ENCODE measurements at regions not wholly inside any gene's neighbourhood (a gene's known extent, or its start where the extent isn't known, plus 50 kb on each side); places are given as distances from the start of the nearest gene placed in this dataset.
A peak's percentile ranks its signal among the peaks of the same experiment; 100 is the strongest.

- POLR2A ChIA-PET: no interaction called here
- H3K4me3 ChIP-seq (ENCODE audit: low read length): no peak overlapping the region
- no peak for TF ChIP-seq CTCF (IDR thresholded peaks at IDR 0.05)
- DNase-seq (no peak), ATAC-seq (ENCODE audit: poor library complexity) (no peak)
- Mint-ChIP-seq H3K4me3 (no peak overlapping the region), H3K36me3 (ENCODE audit: low read depth) (no peaks in the 10 kb centered on the region), H3K27me3 (no peaks in the 10 kb centered on the region), H3K4me1 (ENCODE audit: low read depth) (peaks cover 5% of the 10 kb centered on the region), H3K9me3 (peaks cover 5% of the 10 kb centered on the region), H3K27ac (no peak overlapping the region)
- CTCF ChIA-PET: interaction anchor here (0.6 to 1.0 kb wide), 2 partner anchors 11 to 279 kb away, joined by 3 read pairs; no protein-coding TSS in a partner anchor
- peaks cover 5% of the 10 kb centered on the region for H3K4me1 ChIP-seq (ENCODE audit: insufficient read depth, low read length)
- intact Hi-C loops (cut with DNase I, micrococcal nuclease): no loop called here
- H3K9me3 ChIP-seq (ENCODE audit: control insufficient read depth in 1 of 2, insufficient read depth in 1 of 2, low read length in 2 of 2): peaks cover 0 to 12% of the 10 kb centered on the region in 2 experiments
- no peaks in the 10 kb centered on the region for H3K36me3 ChIP-seq (ENCODE audit: insufficient read depth, low read length)
- H3K27me3 ChIP-seq (ENCODE audit: control insufficient read depth in 1 of 2, insufficient read depth in 2 of 2, low read length in 2 of 2): no peaks in the 10 kb centered on the region
- no peak overlapping the region for H3K27ac ChIP-seq (ENCODE audit: low read depth in 1 of 2, low read length in 2 of 2)
These were observed 75.8 kb upstream of the FRY start for GRCh38 chr13:31955741-31956140.

GRCh38 chr13:31956980-31957644 lies 74.5 kb upstream of the FRY start:
- no peak for ATAC-seq (ENCODE audit: poor library complexity)
- CTCF ChIA-PET: interaction anchor here (1.0 kb wide), 1 partner anchor 18 kb away, joined by 3 read pairs; no protein-coding TSS in a partner anchor

GRCh38 chr13:31957772-31958171 lies 73.8 kb upstream of the FRY start:
- intact Hi-C loops (cut with DNase I, micrococcal nuclease): no loop called here
- Mint-ChIP-seq H3K9me3 (peaks cover 5% of the 10 kb centered on the region), H3K27ac (no peak overlapping the region), H3K4me3 (no peak overlapping the region), H3K27me3 (no peaks in the 10 kb centered on the region), H3K4me1 (ENCODE audit: low read depth) (no peaks in the 10 kb centered on the region), H3K36me3 (ENCODE audit: low read depth) (no peaks in the 10 kb centered on the region)
- H3K36me3 ChIP-seq (ENCODE audit: insufficient read depth, low read length): no peaks in the 10 kb centered on the region
- H3K27me3 ChIP-seq (ENCODE audit: control insufficient read depth in 1 of 2, insufficient read depth in 2 of 2, low read length in 2 of 2): no peaks in the 10 kb centered on the region
- peaks cover 0 to 7% of the 10 kb centered on the region in 2 experiments for H3K9me3 ChIP-seq (ENCODE audit: control insufficient read depth in 1 of 2, insufficient read depth in 1 of 2, low read length in 2 of 2)
- TF ChIP-seq CTCF (IDR thresholded peaks at IDR 0.05): no peak
- ATAC-seq (ENCODE audit: poor library complexity) (no peak), DNase-seq (peak in 2 of 14 experiments; percentile 21 to 34)
- ChIA-PET POLR2A (no interaction called here), CTCF (no interaction called here)
- H3K27ac ChIP-seq (ENCODE audit: low read depth in 1 of 2, low read length in 2 of 2): no peak overlapping the region
- no peak overlapping the region for H3K4me3 ChIP-seq (ENCODE audit: low read length)
- H3K4me1 ChIP-seq (ENCODE audit: insufficient read depth, low read length): no peaks in the 10 kb centered on the region

More at GRCh38 chr13:31956980-31957644, 74.5 kb upstream of the FRY start:
- Mint-ChIP-seq H3K27ac (no peak overlapping the region), H3K27me3 (no peaks in the 10 kb centered on the region), H3K4me1 (ENCODE audit: low read depth) (no peaks in the 10 kb centered on the region), H3K36me3 (ENCODE audit: low read depth) (no peaks in the 10 kb centered on the region), H3K9me3 (peaks cover 5% of the 10 kb centered on the region), H3K4me3 (no peak overlapping the region)
- DNase-seq: no peak
- Histone ChIP-seq H3K4me1 (ENCODE audit: insufficient read depth, low read length) (no peaks in the 10 kb centered on the region), H3K36me3 (ENCODE audit: insufficient read depth, low read length) (no peaks in the 10 kb centered on the region), H3K27ac (ENCODE audit: low read depth in 1 of 2, low read length in 2 of 2) (no peak overlapping the region), H3K27me3 (ENCODE audit: control insufficient read depth in 1 of 2, insufficient read depth in 2 of 2, low read length in 2 of 2) (no peaks in the 10 kb centered on the region), H3K4me3 (ENCODE audit: low read length) (no peak overlapping the region), H3K9me3 (ENCODE audit: control insufficient read depth in 1 of 2, insufficient read depth in 1 of 2, low read length in 2 of 2) (peaks cover 0 to 12% of the 10 kb centered on the region in 2 experiments)
- intact Hi-C loops (cut with DNase I, micrococcal nuclease): no loop called here
- TF ChIP-seq CTCF (IDR thresholded peaks at IDR 0.05): no peak
- POLR2A ChIA-PET: no interaction called here

Measured in CD4-positive, alpha-beta T cell (primary cell).